ENCODE measurements at regions not wholly inside any gene's neighbourhood (a gene's known extent, or its start where the extent isn't known, plus 50 kb on each side); places are given as distances from the start of the nearest gene placed in this dataset.

GRCh38 chr4:182124359-182124758, 118.8 kb upstream of the TENM3 start:
- H3K27me3 ChIP-seq (ENCODE audit: insufficient read depth, poor library complexity, severe bottlenecking): no peaks in the 10 kb centered on the region
- no peak overlapping the region for H3K4me3 ChIP-seq (ENCODE audit: severe bottlenecking)
- H3K27ac ChIP-seq (ENCODE audit: poor library complexity, severe bottlenecking): no peak overlapping the region
- peaks cover 12% of the 10 kb centered on the region for H3K4me1 ChIP-seq (ENCODE audit: insufficient read depth, poor library complexity, severe bottlenecking)
- TF ChIP-seq, protein P1, sequence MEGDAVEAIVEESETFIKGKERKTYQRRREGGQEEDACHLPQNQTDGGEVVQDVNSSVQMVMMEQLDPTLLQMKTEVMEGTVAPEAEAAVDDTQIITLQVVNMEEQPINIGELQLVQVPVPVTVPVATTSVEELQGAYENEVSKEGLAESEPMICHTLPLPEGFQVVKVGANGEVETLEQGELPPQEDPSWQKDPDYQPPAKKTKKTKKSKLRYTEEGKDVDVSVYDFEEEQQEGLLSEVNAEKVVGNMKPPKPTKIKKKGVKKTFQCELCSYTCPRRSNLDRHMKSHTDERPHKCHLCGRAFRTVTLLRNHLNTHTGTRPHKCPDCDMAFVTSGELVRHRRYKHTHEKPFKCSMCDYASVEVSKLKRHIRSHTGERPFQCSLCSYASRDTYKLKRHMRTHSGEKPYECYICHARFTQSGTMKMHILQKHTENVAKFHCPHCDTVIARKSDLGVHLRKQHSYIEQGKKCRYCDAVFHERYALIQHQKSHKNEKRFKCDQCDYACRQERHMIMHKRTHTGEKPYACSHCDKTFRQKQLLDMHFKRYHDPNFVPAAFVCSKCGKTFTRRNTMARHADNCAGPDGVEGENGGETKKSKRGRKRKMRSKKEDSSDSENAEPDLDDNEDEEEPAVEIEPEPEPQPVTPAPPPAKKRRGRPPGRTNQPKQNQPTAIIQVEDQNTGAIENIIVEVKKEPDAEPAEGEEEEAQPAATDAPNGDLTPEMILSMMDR (IDR thresholded peaks at IDR 0.05; ENCODE audit: poor library complexity, severe bottlenecking): no peak
- no peaks in the 10 kb centered on the region for H3K9me3 ChIP-seq (ENCODE audit: severe bottlenecking)
- ATAC-seq (ENCODE audit: low read depth) (no peak), DNase-seq (ENCODE audit: low spot score) (no peak)
- H3K36me3 ChIP-seq (ENCODE audit: low read depth): no peaks in the 10 kb centered on the region

DNA sequence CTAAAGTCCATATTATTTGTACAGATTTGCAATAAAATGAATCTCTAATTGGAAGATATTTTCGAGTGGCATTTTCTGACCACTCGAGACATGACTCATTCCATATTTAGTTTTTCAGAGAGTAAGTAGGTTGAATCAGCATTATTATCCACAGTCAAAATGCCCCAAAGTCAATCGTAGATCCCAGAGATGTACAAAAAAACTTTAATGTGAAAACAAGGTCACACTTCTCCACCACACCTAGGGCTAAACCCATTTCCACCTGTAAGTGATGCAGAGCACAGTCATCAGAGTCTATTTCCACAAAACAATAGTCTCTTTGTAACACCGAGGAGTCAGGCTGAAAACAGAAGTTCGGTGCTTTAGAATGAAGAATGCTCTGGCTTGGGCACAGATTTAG, 117.1 kb upstream of the TENM3 start:
- TF ChIP-seq, protein P1 (IDR thresholded peaks at IDR 0.05; ENCODE audit: poor library complexity, severe bottlenecking): no peak
- ATAC-seq (ENCODE audit: low read depth): peak; percentile 74

DNA sequence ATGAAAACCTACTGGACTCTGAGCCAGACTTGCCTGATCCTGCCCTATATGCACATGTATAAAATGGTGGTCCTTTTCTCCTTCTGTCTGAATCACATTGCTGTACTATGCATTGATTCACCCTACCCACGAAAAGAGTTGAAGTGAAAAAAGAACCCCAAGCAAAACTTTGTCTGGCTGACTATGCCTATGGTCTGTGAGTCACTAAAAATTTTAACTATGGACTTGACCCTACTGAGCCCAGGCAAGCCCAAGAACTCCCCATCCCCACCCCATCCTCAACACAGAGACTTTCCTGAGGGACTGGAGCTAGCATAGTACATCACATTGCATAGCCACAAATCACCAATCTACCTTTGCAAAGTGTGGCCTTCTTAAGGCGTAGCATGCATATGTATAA, 116.6 kb upstream of the TENM3 start:
- DNase-seq (ENCODE audit: low spot score) (no peak), ATAC-seq (ENCODE audit: low read depth) (peak; percentile 82)
- Histone ChIP-seq H3K9me3 (ENCODE audit: severe bottlenecking) (no peaks in the 10 kb centered on the region), H3K27me3 (ENCODE audit: insufficient read depth, poor library complexity, severe bottlenecking) (no peaks in the 10 kb centered on the region), H3K36me3 (ENCODE audit: low read depth) (no peaks in the 10 kb centered on the region), H3K4me1 (ENCODE audit: insufficient read depth, poor library complexity, severe bottlenecking) (peaks cover 12% of the 10 kb centered on the region), H3K4me3 (ENCODE audit: severe bottlenecking) (no peak overlapping the region), H3K27ac (ENCODE audit: poor library complexity, severe bottlenecking) (peak overlapping the region; percentile 75)
- TF ChIP-seq, protein P1 (IDR thresholded peaks at IDR 0.05; ENCODE audit: poor library complexity, severe bottlenecking): no peak

More for the DNA sequence above, 117.1 kb upstream of the TENM3 start:
- Histone ChIP-seq H3K27me3 (ENCODE audit: insufficient read depth, poor library complexity, severe bottlenecking) (no peaks in the 10 kb centered on the region), H3K4me1 (ENCODE audit: insufficient read depth, poor library complexity, severe bottlenecking) (peaks cover 12% of the 10 kb centered on the region), H3K9me3 (ENCODE audit: severe bottlenecking) (no peaks in the 10 kb centered on the region), H3K4me3 (ENCODE audit: severe bottlenecking) (no peak overlapping the region), H3K27ac (ENCODE audit: poor library complexity, severe bottlenecking) (peak overlapping the region; percentile 75), H3K36me3 (ENCODE audit: low read depth) (no peaks in the 10 kb centered on the region)
- DNase-seq (ENCODE audit: low spot score): no peak

GRCh38 chr4:182133033-182133432, 110.2 kb upstream of the TENM3 start:
- Histone ChIP-seq H3K4me1 (ENCODE audit: insufficient read depth, poor library complexity, severe bottlenecking) (no peaks in the 10 kb centered on the region), H3K9me3 (ENCODE audit: severe bottlenecking) (no peaks in the 10 kb centered on the region), H3K27me3 (ENCODE audit: insufficient read depth, poor library complexity, severe bottlenecking) (no peaks in the 10 kb centered on the region), H3K36me3 (ENCODE audit: low read depth) (no peaks in the 10 kb centered on the region), H3K27ac (ENCODE audit: poor library complexity, severe bottlenecking) (no peak overlapping the region), H3K4me3 (ENCODE audit: severe bottlenecking) (no peak overlapping the region)
- TF ChIP-seq, protein P1 (IDR thresholded peaks at IDR 0.05; ENCODE audit: poor library complexity, severe bottlenecking): no peak
- ATAC-seq (ENCODE audit: low read depth) (no peak), DNase-seq (ENCODE audit: low spot score) (no peak)

- Histone ChIP-seq H3K4me1 (ENCODE audit: insufficient read depth, poor library complexity, severe bottlenecking) (no peaks in the 10 kb centered on the region), H3K9me3 (ENCODE audit: severe bottlenecking) (no peaks in the 10 kb centered on the region), H3K27ac (ENCODE audit: poor library complexity, severe bottlenecking) (no peak overlapping the region), H3K27me3 (ENCODE audit: insufficient read depth, poor library complexity, severe bottlenecking) (no peaks in the 10 kb centered on the region), H3K4me3 (ENCODE audit: severe bottlenecking) (no peak overlapping the region), H3K36me3 (ENCODE audit: low read depth) (no peaks in the 10 kb centered on the region)
- ATAC-seq (ENCODE audit: low read depth): no peak
- DNase-seq (ENCODE audit: low spot score): no peak
- TF ChIP-seq, protein P1 (IDR thresholded peaks at IDR 0.05; ENCODE audit: poor library complexity, severe bottlenecking): no peak
These were observed 108.9 kb upstream of the TENM3 start for GRCh38 chr4:182134261-182134660.

Measured in RWPE2 (cell line).